Prostate gland (tissue), 2 donors: ENCODE measurements at regions not wholly inside any gene's neighbourhood (a gene's known extent, or its start where the extent isn't known, plus 50 kb on each side); places are given as distances from the start of the nearest gene placed in this dataset.

Experiments
- DNase-seq: peaks from one replicate; pipeline ENCODE4 v3.0.0-alpha.2; 2019; ENCODE audit warnings: low spot score
- H3K27ac ChIP-seq, 2 donors: fragments of 200-600 bp; sonication (generic); 2 replicates each; pipeline ENCODE4 v1.5.1; 2017 to 2019
- H3K27me3 ChIP-seq: fragments of 200-600 bp; sonication (generic); replicated peaks from 2 replicates; pipeline ENCODE4 v1.5.1; 2019; ENCODE audit not compliant: insufficient read depth
- H3K36me3 ChIP-seq, 2 donors: fragments of 200-600 bp; sonication (generic); 1 replicate in 1 of 2; 2 replicates in 1 of 2; pipeline versions ENCODE4 v1.5.1 to v1.8.1; 2017 to 2019
- H3K4me1 ChIP-seq: fragments of 200-600 bp; sonication (generic); replicated peaks from 2 replicates; pipeline ENCODE4 v1.5.1; 2019
- H3K4me3 ChIP-seq, 2 donors: fragments of 200-600 bp; sonication (generic); 2 replicates each; pipeline ENCODE4 v1.5.1; 2017 to 2019
- H3K9me3 ChIP-seq: fragments of 200-600 bp; sonication (generic); 2 replicates; pipeline ENCODE4 v1.5.1; 2017
- CTCF ChIP-seq, 4 experiments: fragments of 200-600 bp in 2 of 4; fragments of 450-650 bp in 2 of 4; sonication (generic) in 2 of 4; IDR thresholded peaks; 1 replicate in 3 of 4; 2 replicates in 1 of 4; pipeline ENCODE4 v1.5.1; 2016 to 2019; ENCODE audit warnings: antibody characterized with exemption in 4 of 4, mild to moderate bottlenecking in 2 of 4, moderate library complexity in 2 of 4
- POLR2A ChIP-seq: fragments of 450-650 bp; IDR thresholded peaks from one replicate; pipeline ENCODE4 v1.6.1; 2016; ENCODE audit warnings: antibody characterized with exemption, mild to moderate bottlenecking
- POLR2AphosphoS5 ChIP-seq: sonication (generic); formaldehyde crosslinking; IDR thresholded peaks from one replicate; pipeline ENCODE4 v1.6.1; 2017; ENCODE audit warnings: antibody characterized with exemption
- WGBS: methylation state at CpG from one replicate; pipeline ENCODE4 v1.1.5; 2018; 5-methylcytosine and 5-hydroxymethylcytosine counted together
- intact Hi-C: fragments of 100-400 bp; cut with DNase I; formaldehyde crosslinking; loops from one replicate; pipeline ENCODE4 v1.14.2; 2022

- Histone ChIP-seq H3K4me3 (no peak overlapping the region), H3K27ac (no peak overlapping the region), H3K36me3 (no peaks in the 10 kb centered on the region), H3K27me3 (no peaks in the 10 kb centered on the region), H3K9me3 (no peaks in the 10 kb centered on the region), H3K4me1 (no peaks in the 10 kb centered on the region)
- TF ChIP-seq POLR2AphosphoS5 (no peak), CTCF (IDR thresholded peaks at IDR 0.05) (no peak), POLR2A (no peak)
- no peak for DNase-seq
- intact Hi-C loops, result no loop called here
- 36% methylated on average over 2 of the region's 2 CpGs for WGBS
Measured at GRCh38 chr1:232688398-232688797, 58.5 kb upstream of the SIPA1L2 start.

GRCh38 chr1:232689711-232690110 lies 59.8 kb upstream of the SIPA1L2 start:
- Histone ChIP-seq H3K4me3 (no peak overlapping the region), H3K27me3 (no peaks in the 10 kb centered on the region), H3K36me3 (no peaks in the 10 kb centered on the region), H3K27ac (no peak overlapping the region), H3K4me1 (no peaks in the 10 kb centered on the region), H3K9me3 (no peaks in the 10 kb centered on the region)
- TF ChIP-seq POLR2AphosphoS5 (no peak), CTCF (IDR thresholded peaks at IDR 0.05) (no peak), POLR2A (no peak)
- no peak for DNase-seq
- WGBS, result 62% methylated on average over 3 of the region's 3 CpGs
- intact Hi-C loops, result no loop called here

GRCh38 chr1:232690285-232690935 lies 60.5 kb upstream of the SIPA1L2 start:
- DNase-seq, result no peak
- H3K36me3 ChIP-seq, result no peaks in the 10 kb centered on the region
- TF ChIP-seq POLR2AphosphoS5, result no peak
- TF ChIP-seq CTCF (IDR thresholded peaks at IDR 0.05), result no peak
- TF ChIP-seq POLR2A, result no peak
- H3K4me3 ChIP-seq, result no peak overlapping the region
- no peak overlapping the region for H3K27ac ChIP-seq
- intact Hi-C loops, result no loop called here
- WGBS, result 73% methylated on average over 8 of the region's 8 CpGs
- H3K27me3 ChIP-seq, result no peaks in the 10 kb centered on the region
- H3K9me3 ChIP-seq, result no peaks in the 10 kb centered on the region
- H3K4me1 ChIP-seq, result no peaks in the 10 kb centered on the region

GRCh38 chr1:232694475-232694874 lies 64.5 kb upstream of the SIPA1L2 start:
- TF ChIP-seq CTCF (IDR thresholded peaks at IDR 0.05), result no peak
- no peak for TF ChIP-seq POLR2AphosphoS5
- TF ChIP-seq POLR2A, result no peak

More at GRCh38 chr1:232694475-232694874, 64.5 kb upstream of the SIPA1L2 start:
- H3K27ac ChIP-seq, result no peak overlapping the region
- no peaks in the 10 kb centered on the region for H3K27me3 ChIP-seq
- H3K9me3 ChIP-seq, result no peaks in the 10 kb centered on the region
- intact Hi-C loops, result no loop called here
- H3K4me3 ChIP-seq, result no peak overlapping the region
- no peak for DNase-seq
- no peaks in the 10 kb centered on the region for H3K4me1 ChIP-seq
- no peaks in the 10 kb centered on the region for H3K36me3 ChIP-seq
- WGBS, result 92% methylated on average over 10 of the region's 10 CpGs
